ENCODE measurements at regions not wholly inside any gene's neighbourhood (a gene's known extent, or its start where the extent isn't known, plus 50 kb on each side); places are given as distances from the start of the nearest gene placed in this dataset.

DNA sequence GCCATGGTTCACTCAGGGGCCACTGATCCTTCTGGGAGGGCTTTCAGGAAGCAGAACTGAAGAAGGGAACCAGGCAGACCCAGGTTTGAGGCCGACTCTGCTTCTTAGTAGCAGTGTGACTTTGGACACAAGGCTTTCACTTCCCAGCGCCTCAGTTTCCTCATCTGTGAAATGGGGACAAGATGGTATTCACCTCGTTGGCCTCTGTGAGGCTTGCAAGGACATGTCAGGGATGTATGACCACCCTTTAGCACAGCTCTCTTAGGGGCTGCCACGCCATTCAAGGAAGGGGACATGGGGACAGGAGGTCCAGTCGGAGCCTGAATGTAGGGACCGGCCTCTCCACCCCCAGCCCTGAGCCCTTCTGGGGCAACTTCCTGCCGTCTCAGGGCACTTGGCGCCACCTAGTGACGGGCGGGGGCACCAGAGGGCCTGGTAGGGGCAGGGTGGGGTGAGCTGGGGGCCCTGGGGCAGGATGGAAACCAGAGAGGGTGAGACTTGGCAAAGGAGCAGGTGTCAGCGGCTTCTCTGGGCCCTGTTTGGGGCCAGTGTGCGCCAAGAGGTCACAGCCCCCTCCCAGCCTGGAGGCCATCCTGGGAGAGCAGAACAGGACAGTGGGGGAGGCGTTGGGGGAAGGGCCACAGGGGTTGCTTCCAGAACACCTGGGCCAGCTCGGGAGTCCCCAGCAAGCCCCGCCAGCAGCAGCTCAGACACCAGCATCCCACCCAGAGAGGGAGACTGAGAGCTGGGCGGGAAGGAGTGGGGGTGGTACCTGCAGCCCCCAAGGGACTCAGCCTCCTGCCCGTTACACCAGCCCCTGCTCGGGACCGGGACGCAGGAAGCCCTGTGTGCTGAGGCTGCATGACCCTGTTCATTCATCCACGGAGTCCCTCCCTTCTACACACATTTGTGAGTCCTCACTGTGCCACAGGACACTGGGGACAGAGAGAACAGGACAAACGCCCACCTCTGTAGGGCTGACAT is 102.5 kb upstream of the TARDBP start:
- no peak overlapping the region for H2AFZ ChIP-seq (ENCODE audit: low read depth, low read length)
- no peaks in the 10 kb centered on the region for H3K9me1 ChIP-seq (replicated peaks; ENCODE audit: control insufficient read depth, extremely low read depth, insufficient read depth, low read length)
- intact Hi-C loops (cut with micrococcal nuclease) (loop anchor here (1.0 kb wide), 1 partner anchor 403 kb away; no protein-coding TSS in a partner anchor), dilution Hi-C loops (cut with MboI; ENCODE audit: extremely low pct_ligation_motif_present, low sequenced_read_pairs) (no loop called here)
- no TSS peak for BruUV-seq (replicated peaks)
- no peak for TF ChIP-seq GATA2 (IDR thresholded peaks at IDR 0.05; ENCODE audit: insufficient read depth, insufficient read length, low read depth, low read length)
- TF ChIP-seq, protein P1, sequence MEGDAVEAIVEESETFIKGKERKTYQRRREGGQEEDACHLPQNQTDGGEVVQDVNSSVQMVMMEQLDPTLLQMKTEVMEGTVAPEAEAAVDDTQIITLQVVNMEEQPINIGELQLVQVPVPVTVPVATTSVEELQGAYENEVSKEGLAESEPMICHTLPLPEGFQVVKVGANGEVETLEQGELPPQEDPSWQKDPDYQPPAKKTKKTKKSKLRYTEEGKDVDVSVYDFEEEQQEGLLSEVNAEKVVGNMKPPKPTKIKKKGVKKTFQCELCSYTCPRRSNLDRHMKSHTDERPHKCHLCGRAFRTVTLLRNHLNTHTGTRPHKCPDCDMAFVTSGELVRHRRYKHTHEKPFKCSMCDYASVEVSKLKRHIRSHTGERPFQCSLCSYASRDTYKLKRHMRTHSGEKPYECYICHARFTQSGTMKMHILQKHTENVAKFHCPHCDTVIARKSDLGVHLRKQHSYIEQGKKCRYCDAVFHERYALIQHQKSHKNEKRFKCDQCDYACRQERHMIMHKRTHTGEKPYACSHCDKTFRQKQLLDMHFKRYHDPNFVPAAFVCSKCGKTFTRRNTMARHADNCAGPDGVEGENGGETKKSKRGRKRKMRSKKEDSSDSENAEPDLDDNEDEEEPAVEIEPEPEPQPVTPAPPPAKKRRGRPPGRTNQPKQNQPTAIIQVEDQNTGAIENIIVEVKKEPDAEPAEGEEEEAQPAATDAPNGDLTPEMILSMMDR (IDR thresholded peaks at IDR 0.05; ENCODE audit: extremely low read depth in 1 of 2, insufficient read depth in 1 of 2, low read depth in 1 of 2, low read length in 2 of 2), result peak; percentile 18 to 45
- H3K79me2 ChIP-seq (ENCODE audit: control insufficient read depth, insufficient read depth, low read length), result no peaks in the 10 kb centered on the region
- H3K4me2 ChIP-seq (ENCODE audit: insufficient read depth, low read length), result no peak overlapping the region
- no peaks in the 10 kb centered on the region for H3K36me3 ChIP-seq (ENCODE audit: control insufficient read depth in 2 of 2, extremely low read depth in 1 of 2, insufficient read depth in 2 of 2, low read length in 2 of 2)
- H3K9ac ChIP-seq (replicated peaks; ENCODE audit: extremely low read depth, insufficient read depth, low read length), result no peak overlapping the region
- no peaks in the 10 kb centered on the region for H3K9me3 ChIP-seq (replicated peaks; ENCODE audit: control insufficient read depth, insufficient read depth, low read length)
- H3K27me3 ChIP-seq (ENCODE audit: control insufficient read depth in 2 of 2, insufficient read depth in 2 of 2, low read length in 2 of 2), result peaks cover 0 to 2% of the 10 kb centered on the region in 2 experiments
- H4K20me1 ChIP-seq (replicated peaks; ENCODE audit: control insufficient read depth, extremely low read depth, insufficient read depth, low read length), result no peaks in the 10 kb centered on the region
- FAIRE-seq (no peak), DNase-seq (ENCODE audit: low read depth, low spot score) (peak; percentile 4)
- H3K4me3 ChIP-seq (replicated peaks in 1 of 3; ENCODE audit: insufficient read depth in 1 of 3, low read depth in 1 of 3, low read length in 3 of 3), result no peak overlapping the region
- H3K4me1 ChIP-seq (ENCODE audit: control insufficient read depth, extremely low read depth, insufficient read depth, low read length), result no peaks in the 10 kb centered on the region
- POLR2A ChIA-PET, result no interaction called here
- no peak overlapping the region for H3K27ac ChIP-seq (ENCODE audit: insufficient read depth, low read depth, low read length)
- CTCF ChIA-PET, result interaction anchor here (0.7 to 1.7 kb wide), 3 partner anchors 382 to 403 kb away, joined by 3 to 12 read pairs (median 3); no protein-coding TSS in a partner anchor
